ENCODE measurements at regions not wholly inside any gene's neighbourhood (a gene's known extent, or its start where the extent isn't known, plus 50 kb on each side); places are given as distances from the start of the nearest gene placed in this dataset.

- Histone ChIP-seq H3K27me3 (ENCODE audit: insufficient read depth, low read depth, low read length) (no peaks in the 10 kb centered on the region), H3K9ac (ENCODE audit: low read length) (no peak overlapping the region), H2AFZ (ENCODE audit: low read depth, low read length) (no peak overlapping the region), H3F3A (ENCODE audit: insufficient read depth, low read length, poor library complexity, severe bottlenecking) (no peaks in the 10 kb centered on the region), H3K27ac (ENCODE audit: low read length) (no peak overlapping the region), H3K9me3 (ENCODE audit: low read length) (no peaks in the 10 kb centered on the region), H3K79me2 (replicated peaks; ENCODE audit: insufficient read depth, low read length) (no peaks in the 10 kb centered on the region), H4K20me1 (ENCODE audit: insufficient read depth) (no peaks in the 10 kb centered on the region), H3K4me3 (ENCODE audit: low read length) (no peak overlapping the region), H3K9me2 (ENCODE audit: insufficient read depth, low read length) (no peaks in the 10 kb centered on the region), H3K4me2 (ENCODE audit: low read length) (no peak overlapping the region), H3K36me3 (ENCODE audit: insufficient read depth, low read length) (no peaks in the 10 kb centered on the region)
- TF ChIP-seq REST (IDR thresholded peaks at IDR 0.05; ENCODE audit: borderline replicate concordance), result no peak
Observed at GRCh38 chr5:97538912-97539311, 355.9 kb upstream of the RIOK2 start.

GRCh38 chr5:97541864-97542263 is 358.8 kb upstream of the RIOK2 start:
- Histone ChIP-seq H3K9me2 (ENCODE audit: insufficient read depth, low read length) (no peaks in the 10 kb centered on the region), H3K4me3 (ENCODE audit: low read length) (no peak overlapping the region), H2AFZ (ENCODE audit: low read depth, low read length) (no peak overlapping the region), H3K27ac (ENCODE audit: low read length) (no peak overlapping the region), H3K27me3 (ENCODE audit: insufficient read depth, low read depth, low read length) (no peaks in the 10 kb centered on the region), H3K79me2 (replicated peaks; ENCODE audit: insufficient read depth, low read length) (no peaks in the 10 kb centered on the region), H3K36me3 (ENCODE audit: insufficient read depth, low read length) (no peaks in the 10 kb centered on the region), H4K20me1 (ENCODE audit: insufficient read depth) (no peaks in the 10 kb centered on the region), H3K4me2 (ENCODE audit: low read length) (no peak overlapping the region), H3F3A (ENCODE audit: insufficient read depth, low read length, poor library complexity, severe bottlenecking) (no peaks in the 10 kb centered on the region), H3K9me3 (ENCODE audit: low read length) (no peaks in the 10 kb centered on the region), H3K9ac (ENCODE audit: low read length) (no peak overlapping the region)
- no peak for TF ChIP-seq TAF1 (IDR thresholded peaks at IDR 0.05; ENCODE audit: low read depth)
- no peak for TF ChIP-seq EP300 (conservative IDR thresholded peaks at IDR 0.05; ENCODE audit: poor library complexity, severe bottlenecking)
- TF ChIP-seq REST (IDR thresholded peaks at IDR 0.05; ENCODE audit: borderline replicate concordance), result no peak
- TF ChIP-seq RAD21 (conservative IDR thresholded peaks at IDR 0.05), result no peak
- no peak for TF ChIP-seq CTCF (IDR thresholded peaks at IDR 0.05; ENCODE audit: poor library complexity, severe bottlenecking)
